ENCODE measurements at regions not wholly inside any gene's neighbourhood (a gene's known extent, or its start where the extent isn't known, plus 50 kb on each side); places are given as distances from the start of the nearest gene placed in this dataset.

DNA sequence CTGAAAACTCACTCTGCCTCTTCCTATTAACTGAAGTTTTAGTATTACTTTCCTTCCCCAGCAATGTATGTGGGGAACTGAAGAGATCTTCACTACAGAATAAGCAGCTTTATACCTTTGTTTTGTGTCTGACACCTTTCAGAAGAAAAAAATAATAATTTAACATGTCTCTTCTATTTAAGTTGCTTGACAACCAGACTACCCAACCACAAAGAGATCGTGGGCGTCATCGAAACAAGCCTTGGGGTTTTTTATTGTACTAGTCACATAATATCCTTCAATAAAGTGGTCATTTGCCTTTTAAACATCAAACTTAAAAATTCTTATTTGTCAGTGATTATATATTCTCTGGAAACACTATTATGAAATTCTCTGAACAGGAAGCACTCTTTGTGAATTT is 123.7 kb downstream of the CHD9NB start:
- Mint-ChIP-seq H3K36me3 (peaks cover 7% of the 10 kb centered on the region), H3K27me3 (ENCODE audit: low read depth) (no peaks in the 10 kb centered on the region), H3K9me3 (peaks cover 11% of the 10 kb centered on the region), H3K4me1 (no peaks in the 10 kb centered on the region), H3K27ac (no peak overlapping the region), H3K4me3 (no peak overlapping the region)
- ChIA-PET POLR2A (no interaction called here), CTCF (no interaction called here)
- DNase-seq (ENCODE audit: low spot score) (no peak), ATAC-seq (no peak)
- TF ChIP-seq, protein P1, sequence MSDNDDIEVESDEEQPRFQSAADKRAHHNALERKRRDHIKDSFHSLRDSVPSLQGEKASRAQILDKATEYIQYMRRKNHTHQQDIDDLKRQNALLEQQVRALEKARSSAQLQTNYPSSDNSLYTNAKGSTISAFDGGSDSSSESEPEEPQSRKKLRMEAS (CRISPR knock-in tag; IDR thresholded peaks at IDR 0.05) = no peak

DNA sequence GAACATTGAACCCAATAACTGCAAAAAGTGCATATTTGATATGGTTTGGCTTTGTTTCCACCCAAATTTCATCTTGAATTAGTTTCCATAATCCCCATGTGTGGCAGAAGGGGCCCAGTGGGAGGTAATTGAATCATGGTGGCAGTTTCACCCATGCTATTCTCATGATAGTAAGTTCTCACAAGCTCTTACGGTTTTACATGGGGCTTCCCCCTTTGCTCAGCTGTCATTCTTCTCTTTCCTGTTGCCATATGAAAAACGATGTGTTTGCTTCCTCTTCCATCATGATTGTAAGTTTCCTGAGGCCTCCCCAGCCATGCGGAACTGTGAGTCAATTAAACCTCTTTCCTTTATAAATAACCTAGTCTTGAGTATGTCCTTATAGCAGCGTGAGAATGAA is 127.6 kb downstream of the CHD9NB start:
- Mint-ChIP-seq H3K36me3 (no peaks in the 10 kb centered on the region), H3K27ac (no peak overlapping the region), H3K4me1 (no peaks in the 10 kb centered on the region), H3K9me3 (peaks cover 9% of the 10 kb centered on the region; the same call in 1 of the 2 replicates), H3K4me3 (no peak overlapping the region), H3K27me3 (ENCODE audit: low read depth) (no peaks in the 10 kb centered on the region)
- ChIA-PET POLR2A (no interaction called here), CTCF (no interaction called here)
- DNase-seq (ENCODE audit: low spot score) (no peak), ATAC-seq (no peak)
- TF ChIP-seq ZNF232 (CRISPR knock-in tag; IDR thresholded peaks at IDR 0.05) = no peak
- no peak for TF ChIP-seq PRRX2 (CRISPR knock-in tag; IDR thresholded peaks at IDR 0.05)
- TF ChIP-seq, protein P2, sequence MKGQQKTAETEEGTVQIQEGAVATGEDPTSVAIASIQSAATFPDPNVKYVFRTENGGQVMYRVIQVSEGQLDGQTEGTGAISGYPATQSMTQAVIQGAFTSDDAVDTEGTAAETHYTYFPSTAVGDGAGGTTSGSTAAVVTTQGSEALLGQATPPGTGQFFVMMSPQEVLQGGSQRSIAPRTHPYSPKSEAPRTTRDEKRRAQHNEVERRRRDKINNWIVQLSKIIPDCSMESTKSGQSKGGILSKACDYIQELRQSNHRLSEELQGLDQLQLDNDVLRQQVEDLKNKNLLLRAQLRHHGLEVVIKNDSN (CRISPR knock-in tag; IDR thresholded peaks at IDR 0.05) = no peak
- TF ChIP-seq, protein P3, sequence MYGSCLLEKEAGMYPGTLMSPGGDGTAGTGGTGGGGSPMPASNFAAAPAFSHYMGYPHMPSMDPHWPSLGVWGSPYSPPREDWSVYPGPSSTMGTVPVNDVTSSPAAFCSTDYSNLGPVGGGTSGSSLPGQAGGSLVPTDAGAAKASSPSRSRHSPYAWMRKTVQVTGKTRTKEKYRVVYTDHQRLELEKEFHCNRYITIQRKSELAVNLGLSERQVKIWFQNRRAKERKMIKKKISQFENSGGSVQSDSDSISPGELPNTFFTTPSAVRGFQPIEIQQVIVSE (CRISPR knock-in tag; IDR thresholded peaks at IDR 0.05; ENCODE audit: borderline replicate concordance) = no peak
- TF ChIP-seq ZNF263 (CRISPR knock-in tag; IDR thresholded peaks at IDR 0.05; ENCODE audit: low read depth) = no peak
- no peak for TF ChIP-seq EMX1 (CRISPR knock-in tag; IDR thresholded peaks at IDR 0.05)
- TF ChIP-seq, protein P4, sequence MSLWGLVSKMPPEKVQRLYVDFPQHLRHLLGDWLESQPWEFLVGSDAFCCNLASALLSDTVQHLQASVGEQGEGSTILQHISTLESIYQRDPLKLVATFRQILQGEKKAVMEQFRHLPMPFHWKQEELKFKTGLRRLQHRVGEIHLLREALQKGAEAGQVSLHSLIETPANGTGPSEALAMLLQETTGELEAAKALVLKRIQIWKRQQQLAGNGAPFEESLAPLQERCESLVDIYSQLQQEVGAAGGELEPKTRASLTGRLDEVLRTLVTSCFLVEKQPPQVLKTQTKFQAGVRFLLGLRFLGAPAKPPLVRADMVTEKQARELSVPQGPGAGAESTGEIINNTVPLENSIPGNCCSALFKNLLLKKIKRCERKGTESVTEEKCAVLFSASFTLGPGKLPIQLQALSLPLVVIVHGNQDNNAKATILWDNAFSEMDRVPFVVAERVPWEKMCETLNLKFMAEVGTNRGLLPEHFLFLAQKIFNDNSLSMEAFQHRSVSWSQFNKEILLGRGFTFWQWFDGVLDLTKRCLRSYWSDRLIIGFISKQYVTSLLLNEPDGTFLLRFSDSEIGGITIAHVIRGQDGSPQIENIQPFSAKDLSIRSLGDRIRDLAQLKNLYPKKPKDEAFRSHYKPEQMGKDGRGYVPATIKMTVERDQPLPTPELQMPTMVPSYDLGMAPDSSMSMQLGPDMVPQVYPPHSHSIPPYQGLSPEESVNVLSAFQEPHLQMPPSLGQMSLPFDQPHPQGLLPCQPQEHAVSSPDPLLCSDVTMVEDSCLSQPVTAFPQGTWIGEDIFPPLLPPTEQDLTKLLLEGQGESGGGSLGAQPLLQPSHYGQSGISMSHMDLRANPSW (CRISPR knock-in tag; conservative IDR thresholded peaks at IDR 0.05; ENCODE audit: low read depth) = no peak
- TF ChIP-seq, protein P5, sequence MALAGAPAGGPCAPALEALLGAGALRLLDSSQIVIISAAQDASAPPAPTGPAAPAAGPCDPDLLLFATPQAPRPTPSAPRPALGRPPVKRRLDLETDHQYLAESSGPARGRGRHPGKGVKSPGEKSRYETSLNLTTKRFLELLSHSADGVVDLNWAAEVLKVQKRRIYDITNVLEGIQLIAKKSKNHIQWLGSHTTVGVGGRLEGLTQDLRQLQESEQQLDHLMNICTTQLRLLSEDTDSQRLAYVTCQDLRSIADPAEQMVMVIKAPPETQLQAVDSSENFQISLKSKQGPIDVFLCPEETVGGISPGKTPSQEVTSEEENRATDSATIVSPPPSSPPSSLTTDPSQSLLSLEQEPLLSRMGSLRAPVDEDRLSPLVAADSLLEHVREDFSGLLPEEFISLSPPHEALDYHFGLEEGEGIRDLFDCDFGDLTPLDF (CRISPR knock-in tag; IDR thresholded peaks at IDR 0.05) = no peak
- TF ChIP-seq OVOL2 (CRISPR knock-in tag; IDR thresholded peaks at IDR 0.05; ENCODE audit: borderline replicate concordance) = no peak
- TF ChIP-seq, protein P6, sequence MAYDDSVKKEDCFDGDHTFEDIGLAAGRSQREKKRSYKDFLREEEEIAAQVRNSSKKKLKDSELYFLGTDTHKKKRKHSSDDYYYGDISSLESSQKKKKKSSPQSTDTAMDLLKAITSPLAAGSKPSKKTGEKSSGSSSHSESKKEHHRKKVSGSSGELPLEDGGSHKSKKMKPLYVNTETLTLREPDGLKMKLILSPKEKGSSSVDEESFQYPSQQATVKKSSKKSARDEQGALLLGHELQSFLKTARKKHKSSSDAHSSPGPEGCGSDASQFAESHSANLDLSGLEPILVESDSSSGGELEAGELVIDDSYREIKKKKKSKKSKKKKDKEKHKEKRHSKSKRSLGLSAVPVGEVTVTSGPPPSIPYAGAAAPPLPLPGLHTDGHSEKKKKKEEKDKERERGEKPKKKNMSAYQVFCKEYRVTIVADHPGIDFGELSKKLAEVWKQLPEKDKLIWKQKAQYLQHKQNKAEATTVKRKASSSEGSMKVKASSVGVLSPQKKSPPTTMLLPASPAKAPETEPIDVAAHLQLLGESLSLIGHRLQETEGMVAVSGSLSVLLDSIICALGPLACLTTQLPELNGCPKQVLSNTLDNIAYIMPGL (CRISPR knock-in tag; IDR thresholded peaks at IDR 0.05) = no peak
- TF ChIP-seq, protein P7, sequence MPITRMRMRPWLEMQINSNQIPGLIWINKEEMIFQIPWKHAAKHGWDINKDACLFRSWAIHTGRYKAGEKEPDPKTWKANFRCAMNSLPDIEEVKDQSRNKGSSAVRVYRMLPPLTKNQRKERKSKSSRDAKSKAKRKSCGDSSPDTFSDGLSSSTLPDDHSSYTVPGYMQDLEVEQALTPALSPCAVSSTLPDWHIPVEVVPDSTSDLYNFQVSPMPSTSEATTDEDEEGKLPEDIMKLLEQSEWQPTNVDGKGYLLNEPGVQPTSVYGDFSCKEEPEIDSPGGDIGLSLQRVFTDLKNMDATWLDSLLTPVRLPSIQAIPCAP (CRISPR knock-in tag; IDR thresholded peaks at IDR 0.05) = no peak
- TF ChIP-seq, protein P8, sequence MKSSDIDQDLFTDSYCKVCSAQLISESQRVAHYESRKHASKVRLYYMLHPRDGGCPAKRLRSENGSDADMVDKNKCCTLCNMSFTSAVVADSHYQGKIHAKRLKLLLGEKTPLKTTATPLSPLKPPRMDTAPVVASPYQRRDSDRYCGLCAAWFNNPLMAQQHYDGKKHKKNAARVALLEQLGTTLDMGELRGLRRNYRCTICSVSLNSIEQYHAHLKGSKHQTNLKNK (CRISPR knock-in tag; IDR thresholded peaks at IDR 0.05) = no peak
- no peak for TF ChIP-seq ZNF317 (CRISPR knock-in tag; IDR thresholded peaks at IDR 0.05; ENCODE audit: borderline replicate concordance, low read depth)
- TF ChIP-seq ESRRA (CRISPR knock-in tag; IDR thresholded peaks at IDR 0.05; ENCODE audit: borderline replicate concordance) = no peak
- TF ChIP-seq SOX15 (CRISPR knock-in tag; IDR thresholded peaks at IDR 0.05) = no peak
- TF ChIP-seq, protein P9, sequence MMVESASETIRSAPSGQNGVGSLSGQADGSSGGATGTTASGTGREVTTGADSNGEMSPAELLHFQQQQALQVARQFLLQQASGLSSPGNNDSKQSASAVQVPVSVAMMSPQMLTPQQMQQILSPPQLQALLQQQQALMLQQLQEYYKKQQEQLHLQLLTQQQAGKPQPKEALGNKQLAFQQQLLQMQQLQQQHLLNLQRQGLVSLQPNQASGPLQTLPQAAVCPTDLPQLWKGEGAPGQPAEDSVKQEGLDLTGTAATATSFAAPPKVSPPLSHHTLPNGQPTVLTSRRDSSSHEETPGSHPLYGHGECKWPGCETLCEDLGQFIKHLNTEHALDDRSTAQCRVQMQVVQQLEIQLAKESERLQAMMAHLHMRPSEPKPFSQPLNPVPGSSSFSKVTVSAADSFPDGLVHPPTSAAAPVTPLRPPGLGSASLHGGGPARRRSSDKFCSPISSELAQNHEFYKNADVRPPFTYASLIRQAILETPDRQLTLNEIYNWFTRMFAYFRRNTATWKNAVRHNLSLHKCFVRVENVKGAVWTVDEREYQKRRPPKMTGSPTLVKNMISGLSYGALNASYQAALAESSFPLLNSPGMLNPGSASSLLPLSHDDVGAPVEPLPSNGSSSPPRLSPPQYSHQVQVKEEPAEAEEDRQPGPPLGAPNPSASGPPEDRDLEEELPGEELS (CRISPR knock-in tag; IDR thresholded peaks at IDR 0.05) = no peak
- TF ChIP-seq, protein P10, sequence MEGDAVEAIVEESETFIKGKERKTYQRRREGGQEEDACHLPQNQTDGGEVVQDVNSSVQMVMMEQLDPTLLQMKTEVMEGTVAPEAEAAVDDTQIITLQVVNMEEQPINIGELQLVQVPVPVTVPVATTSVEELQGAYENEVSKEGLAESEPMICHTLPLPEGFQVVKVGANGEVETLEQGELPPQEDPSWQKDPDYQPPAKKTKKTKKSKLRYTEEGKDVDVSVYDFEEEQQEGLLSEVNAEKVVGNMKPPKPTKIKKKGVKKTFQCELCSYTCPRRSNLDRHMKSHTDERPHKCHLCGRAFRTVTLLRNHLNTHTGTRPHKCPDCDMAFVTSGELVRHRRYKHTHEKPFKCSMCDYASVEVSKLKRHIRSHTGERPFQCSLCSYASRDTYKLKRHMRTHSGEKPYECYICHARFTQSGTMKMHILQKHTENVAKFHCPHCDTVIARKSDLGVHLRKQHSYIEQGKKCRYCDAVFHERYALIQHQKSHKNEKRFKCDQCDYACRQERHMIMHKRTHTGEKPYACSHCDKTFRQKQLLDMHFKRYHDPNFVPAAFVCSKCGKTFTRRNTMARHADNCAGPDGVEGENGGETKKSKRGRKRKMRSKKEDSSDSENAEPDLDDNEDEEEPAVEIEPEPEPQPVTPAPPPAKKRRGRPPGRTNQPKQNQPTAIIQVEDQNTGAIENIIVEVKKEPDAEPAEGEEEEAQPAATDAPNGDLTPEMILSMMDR (IDR thresholded peaks at IDR 0.05) = no peak

Data from WTC11 (cell line).